Trophoblast cell (in vitro differentiated cells and primary cell): ENCODE measurements at regions not wholly inside any gene's neighbourhood (a gene's known extent, or its start where the extent isn't known, plus 50 kb on each side); places are given as distances from the start of the nearest gene placed in this dataset.
"Not testable (repeated sequence)": the region's sequence is repeated elsewhere in the genome, so short reads cannot be mapped to it uniquely, and the experiment has no call there.

Experiments used
- DNase-seq, 2 donors: peaks; one replicate each; pipeline ENCODE4 v3.0.0-alpha.2; 2016
- H2AFZ ChIP-seq: 2 replicates; pipeline ENCODE4 v1.6.1; 2013; ENCODE audit warnings: low read length, moderate library complexity, mild to moderate bottlenecking; ENCODE audit not compliant: insufficient read depth, poor library complexity
- H2AK5ac ChIP-seq: 2 replicates; pipeline ENCODE4 v1.6.1; 2013; ENCODE audit warnings: mild to moderate bottlenecking, low read length
- H2BK120ac ChIP-seq: 2 replicates; pipeline ENCODE4 v1.6.1; 2013; ENCODE audit warnings: low read length, mild to moderate bottlenecking, moderate library complexity; ENCODE audit not compliant: insufficient read depth, poor library complexity
- H2BK12ac ChIP-seq: 2 replicates; pipeline ENCODE4 v1.6.1; 2013; ENCODE audit warnings: mild to moderate bottlenecking, low read length, moderate library complexity
- H2BK5ac ChIP-seq: 2 replicates; pipeline ENCODE4 v1.6.1; 2013; ENCODE audit warnings: low read length, low read depth, moderate library complexity, mild to moderate bottlenecking; ENCODE audit not compliant: poor library complexity
- H3K14ac ChIP-seq: 2 replicates; pipeline ENCODE4 v1.6.1; 2013; ENCODE audit warnings: mild to moderate bottlenecking, low read length
- H3K18ac ChIP-seq: 2 replicates; pipeline ENCODE4 v1.6.1; 2013; ENCODE audit warnings: mild to moderate bottlenecking, low read length
- H3K23ac ChIP-seq: 2 replicates; pipeline ENCODE4 v1.6.1; 2013; ENCODE audit warnings: low read length
- H3K27ac ChIP-seq: 2 replicates; pipeline ENCODE4 v1.5.1; 2013; ENCODE audit warnings: low read depth, mild to moderate bottlenecking, inconsistent platforms, low read length, moderate library complexity
- H3K27me3 ChIP-seq: 2 replicates; pipeline ENCODE4 v1.6.1; 2013; ENCODE audit warnings: inconsistent platforms, mild to moderate bottlenecking, low read length, moderate library complexity; ENCODE audit not compliant: insufficient read depth
- H3K36me3 ChIP-seq, 2 experiments: 1 replicate in 1 of 2; 2 replicates in 1 of 2; pipeline ENCODE4 v1.6.1; 2013; ENCODE audit warnings: low read length in 2 of 2, mild to moderate bottlenecking in 2 of 2, moderate library complexity in 1 of 2; ENCODE audit not compliant: insufficient read depth in 2 of 2, control insufficient read depth in 1 of 2
- H3K4ac ChIP-seq: 2 replicates; pipeline ENCODE4 v1.6.1; 2013; ENCODE audit warnings: low read depth, mild to moderate bottlenecking, low read length, moderate library complexity
- H3K4me1 ChIP-seq, 2 experiments: 1 replicate in 1 of 2; 2 replicates in 1 of 2; pipeline ENCODE4 v1.6.1; 2013; ENCODE audit warnings: low read length in 2 of 2, mild to moderate bottlenecking in 2 of 2, moderate library complexity in 1 of 2; ENCODE audit not compliant: insufficient read depth in 2 of 2, control insufficient read depth in 1 of 2
- H3K4me2 ChIP-seq: 2 replicates; pipeline ENCODE4 v1.6.1; 2013; ENCODE audit warnings: inconsistent platforms, mild to moderate bottlenecking, low read length, moderate library complexity
- H3K4me3 ChIP-seq: 2 replicates; pipeline ENCODE4 v1.5.1; 2013; ENCODE audit warnings: mild to moderate bottlenecking, low read depth, low read length, inconsistent platforms
- H3K79me1 ChIP-seq: one replicate; pipeline ENCODE4 v1.6.1; 2013; ENCODE audit warnings: low read length
- H3K79me2 ChIP-seq: 2 replicates; pipeline ENCODE4 v1.6.1; 2013; ENCODE audit warnings: low read length, mild to moderate bottlenecking; ENCODE audit not compliant: control insufficient read depth, insufficient read depth, poor library complexity
- H3K9ac ChIP-seq: 2 replicates; pipeline ENCODE4 v1.6.1; 2013; ENCODE audit warnings: mild to moderate bottlenecking, low read length
- H3K9me3 ChIP-seq: 2 replicates; pipeline ENCODE4 v1.6.1; 2013; ENCODE audit warnings: low read depth, mild to moderate bottlenecking, control low read depth, inconsistent platforms, low read length; ENCODE audit not compliant: insufficient read depth
- H4K12ac ChIP-seq: 2 replicates; pipeline ENCODE4 v1.6.1; 2013; ENCODE audit warnings: low read depth, mild to moderate bottlenecking, low read length, moderate library complexity
- H4K8ac ChIP-seq: 2 replicates; pipeline ENCODE4 v1.6.1; 2013; ENCODE audit warnings: low read depth, mild to moderate bottlenecking, low read length, moderate library complexity
- H4K91ac ChIP-seq: one replicate; pipeline ENCODE4 v1.6.1; 2013; ENCODE audit warnings: low read depth, mild to moderate bottlenecking, low read length, moderate library complexity
- WGBS: extraction: QIAGEN DNeasy Blood & Tissue Kit; methylation state at CpG from one replicate; pipeline ENCODE4 v1.1.7; 2013; ENCODE audit warnings: missing lambda C conversion rate; ENCODE audit not compliant: insufficient read length, insufficient coverage; ENCODE audit errors: extremely low coverage; 5-methylcytosine and 5-hydroxymethylcytosine counted together

- not testable (repeated sequence) for H3K79me2 ChIP-seq, H3K36me3 ChIP-seq, H3K4me3 ChIP-seq, H3K4me2 ChIP-seq, H3K4me1 ChIP-seq, H2AFZ ChIP-seq, H3K23ac ChIP-seq, H3K27ac ChIP-seq, H2BK12ac ChIP-seq, H2BK5ac ChIP-seq, H3K9me3 ChIP-seq, H3K9ac ChIP-seq, H3K14ac ChIP-seq, H4K91ac ChIP-seq, H4K12ac ChIP-seq, H2AK5ac ChIP-seq, H3K18ac ChIP-seq, H4K8ac ChIP-seq, H3K27me3 ChIP-seq, H2BK120ac ChIP-seq, H3K79me1 ChIP-seq, H3K4ac ChIP-seq
- peak; percentile 82 to 92 for DNase-seq
- WGBS, result no CpG with 5 or more reads among the region's 6 CpGs
Measured at GRCh38 chr7:32816409-32816948, 75.1 kb downstream of the KBTBD2 start.

DNA sequence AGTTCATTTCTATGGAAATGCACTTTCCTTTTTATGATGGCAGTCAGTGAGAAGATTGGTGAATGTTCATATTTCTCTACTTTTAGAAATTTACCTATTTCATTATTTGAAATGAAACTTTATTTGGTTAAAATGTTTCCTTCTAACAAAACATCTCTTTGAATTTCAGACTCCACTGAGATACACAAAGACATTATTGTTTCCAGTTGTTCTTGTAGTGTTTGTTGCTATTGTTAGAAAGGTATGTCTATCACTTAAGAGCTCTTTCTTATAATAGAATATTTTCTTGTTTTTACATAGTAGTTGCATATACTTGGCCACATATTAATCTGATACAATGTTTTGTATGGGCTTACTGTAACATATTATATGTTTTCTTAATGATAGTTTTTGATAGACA, 76.8 kb downstream of the KBTBD2 start:
- H3K36me3 ChIP-seq, H3K23ac ChIP-seq, H2BK120ac ChIP-seq, H3K4me3 ChIP-seq, H3K4me1 ChIP-seq, H3K79me1 ChIP-seq, H3K18ac ChIP-seq, H4K8ac ChIP-seq, H2BK12ac ChIP-seq, H3K27ac ChIP-seq, DNase-seq, H2AK5ac ChIP-seq, H4K12ac ChIP-seq, H3K79me2 ChIP-seq, H3K14ac ChIP-seq, H3K9me3 ChIP-seq, H3K9ac ChIP-seq, H4K91ac ChIP-seq, H3K27me3 ChIP-seq, H3K4me2 ChIP-seq, H3K4ac ChIP-seq, H2BK5ac ChIP-seq, H2AFZ ChIP-seq: not testable (repeated sequence)

DNA sequence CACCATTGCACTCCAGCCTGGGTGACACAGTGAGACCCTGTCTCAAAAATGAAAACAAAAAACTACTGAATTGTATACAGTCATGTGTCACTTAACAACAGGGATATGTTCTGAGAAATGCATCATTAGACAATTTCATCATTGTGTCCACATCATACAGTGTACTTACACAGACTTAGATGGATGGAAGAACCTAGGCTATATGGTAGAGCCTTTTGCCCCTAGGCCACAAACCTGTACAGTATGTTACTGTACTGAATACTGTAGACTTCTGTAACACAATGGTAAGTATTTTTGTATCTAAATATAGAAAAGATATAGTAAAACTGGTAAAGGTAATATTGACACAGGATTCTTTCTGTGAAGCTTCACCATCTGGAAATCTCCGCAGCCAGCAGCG, 81.7 kb downstream of the KBTBD2 start:
- H3K4me1 ChIP-seq, result no peaks in the 10 kb centered on the region
- no peak overlapping the region for H3K23ac ChIP-seq
- H4K12ac ChIP-seq, result no peak overlapping the region
- WGBS, result no CpG with 5 or more reads among the region's 2 CpGs
- H3K27me3 ChIP-seq, result no peaks in the 10 kb centered on the region
- no peak overlapping the region for H3K9ac ChIP-seq
- H3K18ac ChIP-seq, result no peak overlapping the region
- H3K27ac ChIP-seq, result no peak overlapping the region
- H3K4ac ChIP-seq, result no peak overlapping the region
- no peak for DNase-seq
- no peak overlapping the region for H3K4me3 ChIP-seq
- H3K4me2 ChIP-seq, result no peak overlapping the region
- no peaks in the 10 kb centered on the region for H3K9me3 ChIP-seq
- no peak overlapping the region for H2BK120ac ChIP-seq
- H3K36me3 ChIP-seq, result no peaks in the 10 kb centered on the region
- no peak overlapping the region for H2BK12ac ChIP-seq
- no peaks in the 10 kb centered on the region for H3K79me1 ChIP-seq
- no peak overlapping the region for H2BK5ac ChIP-seq
- no peaks in the 10 kb centered on the region for H3K79me2 ChIP-seq
- H2AFZ ChIP-seq, result no peak overlapping the region
- H4K91ac ChIP-seq, result no peak overlapping the region
- H4K8ac ChIP-seq, result no peak overlapping the region
- no peak overlapping the region for H2AK5ac ChIP-seq
- no peak overlapping the region for H3K14ac ChIP-seq

GRCh38 chr7:32809347-32809746, 82.2 kb downstream of the KBTBD2 start:
- H3K36me3 ChIP-seq, result no peaks in the 10 kb centered on the region
- no CpG with 5 or more reads among the region's 2 CpGs for WGBS
- H3K4me1 ChIP-seq, result no peaks in the 10 kb centered on the region

More at GRCh38 chr7:32809347-32809746, 82.2 kb downstream of the KBTBD2 start:
- Histone ChIP-seq H2BK120ac (no peak overlapping the region), H2BK12ac (no peak overlapping the region), H3K4ac (no peak overlapping the region), H3K14ac (no peak overlapping the region), H4K91ac (no peak overlapping the region), H4K8ac (no peak overlapping the region), H3K4me3 (no peak overlapping the region), H3K4me2 (no peak overlapping the region), H3K79me1 (no peaks in the 10 kb centered on the region), H2BK5ac (no peak overlapping the region), H3K27me3 (no peaks in the 10 kb centered on the region), H2AK5ac (no peak overlapping the region), H3K23ac (no peak overlapping the region), H2AFZ (no peak overlapping the region), H3K79me2 (no peaks in the 10 kb centered on the region), H3K27ac (no peak overlapping the region), H3K9me3 (no peaks in the 10 kb centered on the region), H4K12ac (no peak overlapping the region), H3K9ac (no peak overlapping the region), H3K18ac (no peak overlapping the region)
- DNase-seq, result no peak
